Right lobe of liver (tissue), 4 donors: ENCODE measurements at regions not wholly inside any gene's neighbourhood (a gene's known extent, or its start where the extent isn't known, plus 50 kb on each side); places are given as distances from the start of the nearest gene placed in this dataset.

ENCODE experiments used
- CTCF ChIP-seq, 4 donors: fragments of 200-600 bp in 3 of 4; fragments of 450-650 bp in 1 of 4; IDR thresholded peaks; one replicate each; pipeline versions ENCODE4 v1.5.1 to v1.8.0; 2016 to 2022; ENCODE audit warnings: antibody characterized with exemption in 4 of 4, mild to moderate bottlenecking in 2 of 4
- POLR2A ChIP-seq: fragments of 450-650 bp; IDR thresholded peaks from one replicate; pipeline ENCODE4 v1.6.1; 2017; ENCODE audit warnings: antibody characterized with exemption, mild to moderate bottlenecking
- donor health status: DM: no; HTN: no; CAD: no.
- donor health status: DM: no; HTN: no; CAD: no.
- donor health status: DM: no; HTN: yes; CAD: no.

- TF ChIP-seq POLR2A (no peak), CTCF (IDR thresholded peaks at IDR 0.05) (no peak)
Measured at GRCh38 chr11:115765803-115766239, 261.6 kb upstream of the CADM1 start.
